HK-2 (cell line): ENCODE measurements at regions not wholly inside any gene's neighbourhood (a gene's known extent, or its start where the extent isn't known, plus 50 kb on each side); places are given as distances from the start of the nearest gene placed in this dataset.
"Not testable (repeated sequence)": the region's sequence is repeated elsewhere in the genome, so short reads cannot be mapped to it uniquely, and the experiment has no call there.

Experiments
- DNase-seq: peaks from one replicate; pipeline ENCODE4 v3.0.0-alpha.2; 2018; ENCODE audit not compliant: unreplicated experiment

DNA sequence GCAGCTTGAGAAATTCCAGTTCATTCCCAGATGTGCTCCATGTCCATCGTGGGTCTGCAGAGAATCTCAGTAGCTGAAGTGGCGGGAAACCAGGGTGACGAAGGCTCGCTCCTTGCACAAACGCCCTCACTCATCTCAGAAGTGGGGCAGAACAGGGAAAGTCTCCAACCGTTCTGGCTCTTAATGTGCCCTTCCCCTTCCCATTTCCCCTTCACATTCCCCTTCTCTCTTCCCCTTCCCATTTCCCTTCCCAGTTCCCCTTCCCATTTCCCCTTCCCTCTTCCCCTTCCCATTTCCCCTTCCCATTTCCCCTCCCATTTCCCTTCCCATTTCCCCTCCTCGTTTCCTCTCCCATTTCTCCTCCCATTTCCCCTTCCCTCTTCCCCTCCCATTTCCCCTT is 108.5 kb downstream of the OLFM1 start:
- not testable (repeated sequence) for DNase-seq

DNA sequence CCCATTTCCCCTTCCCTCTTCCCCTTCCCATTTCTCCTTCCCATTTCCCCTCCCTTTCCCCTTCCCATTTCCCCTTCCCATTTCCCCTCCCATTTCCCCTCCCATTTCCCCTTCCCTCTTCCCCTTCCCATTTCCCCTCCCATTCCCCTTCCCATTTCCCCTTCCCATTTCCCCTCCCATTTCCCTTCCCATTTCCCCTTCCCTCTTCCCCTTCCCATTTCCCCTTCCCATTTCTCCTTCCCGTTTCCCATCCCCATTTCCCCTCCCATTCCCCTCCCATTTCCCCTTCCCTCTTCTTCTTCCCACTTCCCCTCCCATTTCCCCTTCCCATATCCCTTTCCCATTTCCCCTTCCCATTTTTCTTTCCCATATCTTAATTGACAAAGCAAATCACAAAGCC is 109.0 kb downstream of the OLFM1 start:
- no peak for DNase-seq

DNA sequence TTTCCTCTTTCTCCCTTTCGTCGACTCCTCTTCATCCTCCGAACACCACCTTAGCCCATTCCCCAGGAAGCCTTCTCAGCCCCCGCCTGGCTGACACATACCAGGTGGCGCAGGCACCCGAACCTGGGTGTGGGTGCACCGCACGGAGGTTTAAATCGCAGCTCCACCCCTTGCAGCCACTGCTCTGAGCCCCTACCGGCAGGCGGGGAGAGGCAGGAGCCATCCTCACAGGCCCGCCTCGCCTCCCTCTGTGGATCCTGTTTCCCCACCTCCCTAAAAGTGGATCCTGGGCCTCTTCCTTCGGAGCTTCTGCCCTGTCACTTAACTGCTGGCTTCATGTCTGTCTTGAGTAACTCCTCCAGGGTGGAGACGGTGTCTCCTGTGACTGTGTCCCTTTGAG is 110.7 kb downstream of the OLFM1 start:
- DNase-seq, result no peak

DNA sequence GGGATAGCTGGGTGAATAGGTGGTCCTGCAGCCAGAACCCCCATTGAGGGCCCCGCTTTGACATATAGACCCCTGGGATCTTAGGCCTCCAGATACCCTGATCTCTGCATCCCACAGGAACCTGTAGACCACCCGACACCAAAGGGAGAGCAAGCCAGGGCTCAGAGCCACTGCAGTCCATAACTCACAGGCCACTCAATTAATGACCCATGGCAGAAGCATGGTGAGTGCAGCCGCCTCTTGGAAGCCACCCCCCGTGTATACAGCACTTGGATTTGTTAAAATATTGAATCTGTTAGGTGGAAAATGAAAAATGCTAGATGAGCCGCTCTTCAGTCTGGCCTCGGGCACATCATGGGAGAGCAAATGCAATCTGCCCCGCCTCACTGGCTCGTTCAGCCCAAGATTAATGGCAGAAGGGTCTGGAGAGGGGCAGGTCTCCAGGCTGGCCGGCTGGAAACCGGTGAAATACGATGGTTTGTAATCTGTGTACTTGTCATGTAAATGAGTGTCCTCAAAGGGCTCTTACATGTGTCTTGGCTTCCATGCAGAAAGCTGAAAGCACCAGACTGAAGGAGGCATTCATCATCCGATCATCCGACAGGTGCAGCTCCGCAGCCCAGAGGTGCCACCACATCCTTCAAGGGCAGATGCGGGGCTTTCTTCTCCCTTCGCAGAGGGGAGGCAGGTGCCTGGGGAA is 111.3 kb downstream of the OLFM1 start:
- no peak for DNase-seq

DNA sequence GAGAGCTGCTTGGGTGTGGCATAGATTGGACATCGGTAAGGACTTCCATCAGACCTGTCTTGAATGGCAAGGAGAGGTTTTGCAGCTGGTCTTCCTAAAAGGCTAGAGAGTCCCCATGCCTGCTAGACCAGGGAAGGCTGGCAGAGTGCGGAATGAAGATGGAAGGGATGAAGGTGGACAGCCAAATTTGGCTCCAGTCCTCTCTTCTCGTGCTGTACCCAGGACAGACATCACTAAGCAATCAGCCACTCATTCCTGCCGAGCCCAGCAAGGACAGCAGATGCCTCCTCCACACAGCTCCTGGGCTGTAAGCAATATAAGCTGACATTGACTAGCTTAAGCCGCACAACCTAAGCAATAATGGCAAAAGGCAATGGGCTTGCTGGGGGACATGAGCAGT is 112.0 kb downstream of the OLFM1 start:
- no peak for DNase-seq

DNA sequence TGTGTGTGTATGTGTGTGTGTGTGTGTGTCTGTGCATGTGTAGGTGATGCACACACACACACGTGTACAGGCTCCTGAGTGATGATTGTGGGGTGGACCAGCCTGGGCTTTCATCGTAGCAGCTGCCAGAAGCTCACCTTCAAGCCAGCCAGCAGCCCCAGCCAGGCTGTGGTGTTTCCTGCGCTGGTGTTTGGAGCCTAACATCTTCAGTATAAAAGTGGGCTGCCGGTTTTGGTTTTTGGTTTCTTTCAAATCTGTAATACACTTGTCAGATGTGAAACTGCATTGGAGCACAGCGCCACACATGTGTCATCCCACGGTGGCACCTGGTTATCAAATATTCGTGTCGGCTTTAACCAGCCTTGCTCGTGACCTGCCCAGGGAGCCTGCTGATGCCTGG is 114.2 kb downstream of the OLFM1 start:
- DNase-seq, result no peak

DNA sequence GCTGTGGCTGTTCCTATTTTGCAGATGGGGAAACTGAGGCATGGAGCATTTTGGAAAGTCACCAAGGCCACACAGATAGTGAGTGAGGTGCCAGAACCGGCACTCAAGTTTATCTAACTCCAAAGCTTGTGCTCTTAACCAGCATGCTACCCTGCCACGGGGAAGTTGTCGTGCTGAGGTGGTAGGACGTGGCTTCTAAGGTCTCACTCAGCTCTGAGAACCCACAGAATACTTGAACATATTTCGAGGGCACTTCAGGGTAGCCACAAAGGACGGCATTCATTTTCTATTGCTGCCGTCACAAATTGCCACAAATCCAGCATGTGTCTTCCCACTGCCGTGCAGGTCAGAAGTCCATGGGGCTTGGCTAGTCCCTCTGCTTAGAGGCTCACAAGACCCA is 116.7 kb downstream of the OLFM1 start:
- no peak for DNase-seq

DNA sequence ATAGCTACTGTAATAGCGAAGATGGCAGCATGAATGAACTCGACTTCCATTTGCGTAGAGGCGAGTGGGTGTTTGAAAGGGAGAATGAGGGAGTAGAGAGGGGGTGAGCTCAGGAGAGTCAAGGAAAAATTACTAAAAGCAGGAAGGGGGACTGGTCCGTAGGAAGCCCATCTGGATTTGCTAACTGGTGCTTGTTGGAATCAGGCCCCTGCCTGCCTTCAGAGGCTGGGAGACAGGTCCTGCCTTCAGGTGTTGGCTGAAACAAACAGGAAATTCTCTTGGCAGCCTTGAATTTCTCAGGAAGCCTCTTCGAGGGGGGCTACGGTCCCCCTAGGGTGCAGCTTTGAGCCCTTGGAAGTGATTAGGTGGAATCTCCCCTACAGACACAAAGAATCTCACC is 121.7 kb downstream of the OLFM1 start:
- DNase-seq, result no peak

DNA sequence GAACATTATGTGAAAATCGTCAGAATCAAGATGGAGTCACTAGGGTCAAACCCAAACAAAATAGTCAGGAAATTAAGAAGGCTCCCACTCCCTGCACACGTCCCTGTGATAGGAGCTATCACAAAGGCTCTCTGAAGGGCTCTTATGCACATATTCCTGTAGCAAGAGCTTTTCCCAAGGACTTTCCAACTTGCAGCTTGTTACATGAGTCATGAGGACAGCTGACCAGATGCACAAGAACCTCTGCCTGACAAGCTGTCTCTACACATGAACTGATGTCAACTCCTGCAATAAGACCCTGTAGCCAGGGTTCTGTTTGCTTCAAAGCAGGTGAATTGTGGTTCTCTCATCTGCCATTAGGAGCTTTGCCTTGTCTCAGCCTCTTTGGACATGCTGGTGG is 122.4 kb downstream of the OLFM1 start:
- DNase-seq, result no peak

DNA sequence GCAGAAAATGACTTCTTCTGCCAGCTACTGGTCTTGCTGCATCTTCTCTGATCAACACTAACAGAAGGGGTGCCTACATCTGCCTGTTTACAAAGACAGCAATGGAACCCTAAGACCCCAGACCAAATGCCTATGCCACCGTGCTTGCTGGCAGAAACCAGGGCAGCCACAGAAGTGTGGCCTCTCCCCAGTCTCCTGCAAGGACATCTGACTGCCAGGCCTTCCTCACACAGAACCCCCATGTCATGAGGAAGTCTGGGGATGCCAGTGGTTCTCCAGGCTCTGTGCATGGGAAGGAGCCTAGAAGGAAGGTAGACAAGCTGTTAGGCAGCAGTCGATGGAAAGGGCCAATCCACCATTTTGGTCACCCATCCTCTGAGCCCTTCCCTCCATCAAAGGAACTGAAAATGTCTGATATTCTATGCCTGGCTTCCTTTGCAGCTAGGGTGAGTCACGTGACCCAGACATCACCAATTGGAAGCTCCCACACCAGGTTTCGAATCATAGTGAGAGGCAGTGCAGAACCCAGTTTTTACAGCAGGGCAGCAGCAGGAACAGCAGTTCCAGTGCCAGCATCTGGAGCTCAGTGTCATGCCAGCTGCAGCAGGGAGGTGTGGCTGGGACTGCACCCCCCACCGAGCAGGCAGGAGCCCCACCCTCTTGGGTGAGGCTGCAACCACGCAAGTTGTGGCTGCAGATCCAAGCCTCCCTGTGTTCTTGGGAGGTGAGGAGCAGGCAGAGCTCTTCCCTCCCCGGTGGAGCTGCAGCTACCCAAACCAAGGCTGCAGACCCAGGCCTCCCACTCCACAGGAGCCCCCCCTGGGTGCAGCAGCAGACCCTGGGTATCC is 123.4 kb downstream of the OLFM1 start:
- no peak for DNase-seq

DNA sequence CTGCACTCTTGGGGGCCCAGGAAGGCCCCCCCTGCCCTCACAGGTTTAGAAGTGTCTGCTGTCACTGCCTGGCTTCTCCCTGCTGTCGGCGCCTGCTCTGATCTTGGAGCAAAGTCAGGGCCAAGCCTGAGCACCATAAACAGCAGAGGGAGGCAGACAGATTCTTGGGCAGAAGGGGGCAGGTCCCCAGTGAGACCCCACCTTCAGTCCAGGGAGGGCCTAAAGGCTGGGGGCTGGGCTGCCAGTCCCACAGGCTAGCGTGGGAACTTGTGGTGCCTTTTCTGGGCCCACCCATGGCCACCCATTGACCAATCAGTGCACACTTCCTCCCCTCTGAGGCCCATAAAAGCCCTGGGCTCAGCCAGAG is 124.0 kb downstream of the OLFM1 start:
- no peak for DNase-seq

DNA sequence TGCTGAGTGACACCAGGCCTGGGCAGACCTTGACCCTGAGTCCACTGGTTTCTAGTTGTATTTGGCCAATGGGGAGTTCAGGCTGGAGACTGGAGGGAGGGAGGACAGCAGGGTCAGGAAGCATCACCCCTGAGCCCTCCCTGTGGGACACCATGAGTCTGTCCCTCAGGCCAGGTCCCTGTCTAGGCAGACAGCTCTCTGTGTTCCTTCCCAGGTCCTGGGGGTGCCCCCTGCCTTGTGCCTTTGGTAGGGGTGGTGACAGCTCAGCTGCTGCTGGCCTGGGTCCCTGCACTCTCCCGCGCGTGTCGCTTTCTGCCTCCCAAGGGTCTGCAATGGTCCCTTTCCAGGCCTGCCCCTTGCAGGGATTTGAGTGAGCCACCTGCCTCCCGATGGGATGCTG is 125.5 kb downstream of the OLFM1 start:
- no peak for DNase-seq

DNA sequence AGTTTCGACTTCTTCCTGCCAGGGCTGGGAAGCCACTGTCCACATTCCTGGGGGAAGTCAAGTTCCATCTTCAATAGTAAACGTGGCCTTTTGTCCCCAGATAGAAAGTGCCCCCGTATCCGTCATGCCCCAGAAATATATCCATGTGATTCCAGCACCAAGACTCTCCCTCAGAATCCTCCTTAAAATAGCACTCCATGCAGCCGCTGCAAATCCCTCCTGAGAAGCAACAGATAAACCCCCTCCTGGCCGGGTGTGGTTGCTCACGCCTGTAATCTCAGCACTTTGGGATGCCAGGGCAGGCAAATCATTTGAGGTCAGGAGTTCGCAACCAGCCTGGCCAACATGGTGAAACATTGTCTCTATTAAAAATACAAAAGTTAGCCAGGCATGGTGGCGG is 126.1 kb downstream of the OLFM1 start:
- DNase-seq, result no peak

DNA sequence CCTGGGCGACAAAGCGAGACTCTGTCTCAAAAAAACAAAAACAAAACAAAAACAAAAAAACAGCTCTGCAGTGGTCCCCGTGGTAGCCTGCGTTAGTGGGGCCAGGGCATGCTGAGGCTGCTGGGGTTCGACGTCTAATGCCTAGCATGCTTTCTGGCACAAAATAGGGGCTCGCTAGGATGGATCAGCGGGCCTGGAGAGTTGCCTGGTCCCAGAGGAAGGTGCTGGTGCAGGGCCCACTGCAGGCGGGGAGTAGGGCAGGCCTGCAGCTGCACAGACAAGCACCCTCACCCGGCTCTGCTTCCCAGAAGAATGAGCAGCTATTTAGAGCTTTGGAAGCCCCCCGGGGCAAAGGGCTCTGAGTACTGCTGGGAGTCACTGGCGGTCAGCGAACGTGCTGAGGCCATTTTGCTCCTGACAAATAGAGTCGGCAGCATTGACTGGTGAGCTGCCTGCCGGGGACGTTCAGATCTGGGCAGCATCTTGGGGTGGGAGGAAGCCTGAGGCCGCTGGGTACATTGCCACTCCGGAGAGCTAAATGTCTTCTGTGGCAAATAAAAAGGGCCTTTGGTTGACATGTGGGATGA is 126.7 kb downstream of the OLFM1 start:
- DNase-seq, result no peak

DNA sequence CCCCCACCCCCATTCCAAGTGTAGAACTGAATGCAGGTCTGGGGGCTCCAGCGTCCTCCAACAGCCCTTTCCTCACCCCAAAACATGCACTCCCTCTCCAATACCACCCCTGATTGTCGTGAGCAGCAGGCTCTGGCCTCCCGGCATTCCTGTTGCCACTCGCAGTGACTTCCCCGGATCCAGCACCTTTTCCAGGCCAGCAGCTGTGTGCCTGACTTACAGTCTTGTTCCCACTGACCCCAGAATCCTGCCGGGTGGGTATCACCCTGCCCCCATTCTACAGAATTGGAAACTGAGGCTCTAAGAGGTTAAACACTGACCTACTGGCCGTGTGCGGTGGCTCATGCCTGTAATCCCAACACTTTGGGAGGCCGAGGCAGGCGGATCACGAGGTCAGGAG is 127.2 kb downstream of the OLFM1 start:
- DNase-seq, result no peak

DNA sequence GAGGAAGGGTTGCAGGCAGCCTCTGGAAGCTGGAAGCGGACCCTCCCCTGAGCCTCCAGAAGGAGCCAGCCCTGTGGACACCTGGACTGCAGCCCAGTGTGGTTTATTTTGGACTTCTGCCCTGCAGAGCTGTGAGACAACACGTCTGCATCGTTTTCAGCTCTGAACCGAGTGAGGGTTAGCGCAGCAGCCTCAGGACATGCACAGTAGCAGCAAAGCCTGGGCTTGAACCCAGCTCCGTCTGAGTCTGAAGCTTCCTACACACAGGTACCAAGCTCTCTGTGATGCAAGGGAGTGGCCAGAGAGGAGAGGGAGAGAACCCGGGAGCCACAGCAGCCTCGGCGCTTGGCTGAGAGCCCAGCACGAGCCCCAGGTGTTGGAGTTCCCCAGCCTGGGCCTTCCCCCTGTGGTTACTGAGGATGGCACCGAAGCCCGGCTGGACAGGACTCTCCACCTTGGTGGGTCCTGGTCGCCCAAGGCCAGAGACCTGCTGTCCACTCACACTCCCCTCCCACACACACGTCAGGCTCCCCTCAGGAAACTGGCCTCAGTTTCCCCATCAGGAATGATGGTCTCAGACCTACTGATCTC is 128.2 kb downstream of the OLFM1 start:
- no peak for DNase-seq

DNA sequence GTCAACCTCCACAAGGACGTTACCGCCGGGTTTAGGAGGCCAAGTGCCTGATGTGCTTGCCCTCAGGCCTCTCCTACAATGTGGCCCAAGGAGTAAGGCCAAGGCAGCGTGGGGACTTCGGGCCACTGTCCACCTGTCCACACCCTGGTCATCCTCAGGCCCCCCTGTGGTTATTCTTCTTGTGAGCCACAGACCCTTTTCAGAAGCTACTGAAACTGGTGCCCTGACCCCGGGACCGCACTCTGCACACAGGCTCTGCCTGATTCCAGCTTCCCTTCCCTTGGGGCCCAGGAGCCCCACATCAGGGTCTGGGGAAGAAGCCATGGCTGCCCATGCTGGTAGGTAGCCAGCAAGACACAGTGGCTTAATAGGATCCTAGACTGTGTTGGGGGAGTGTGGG is 128.8 kb downstream of the OLFM1 start:
- DNase-seq, result no peak

DNA sequence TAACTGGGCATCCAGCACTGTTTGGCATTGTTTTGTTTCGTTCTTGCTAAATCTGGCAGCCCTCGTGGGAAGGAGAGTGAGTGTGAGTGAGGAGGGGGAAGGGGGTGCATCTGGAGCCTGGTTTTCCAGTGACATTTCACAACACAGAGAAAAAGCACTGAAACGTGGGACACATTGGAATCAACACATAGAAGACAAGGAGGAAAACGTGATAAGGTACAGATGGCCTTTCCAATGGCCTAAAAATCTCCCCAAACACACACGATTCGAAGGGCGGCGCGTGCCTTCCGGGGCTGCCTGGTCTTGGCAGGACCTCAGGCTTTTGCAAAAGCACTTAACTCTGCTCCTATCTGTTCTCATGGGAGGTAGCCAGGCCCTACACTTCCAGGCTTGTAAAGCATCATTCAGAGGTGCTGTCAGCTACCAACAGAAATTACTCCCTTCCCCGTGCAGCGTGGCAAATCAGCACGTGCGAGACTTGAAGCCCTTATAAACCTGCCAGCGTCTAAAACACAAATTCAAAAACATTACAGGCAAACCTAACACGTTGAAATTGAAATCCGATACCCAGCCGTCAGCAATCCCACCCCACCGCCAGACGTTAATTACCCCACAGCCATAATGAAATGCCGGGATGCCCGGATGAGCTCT is 129.4 kb downstream of the OLFM1 start:
- no peak for DNase-seq

DNA sequence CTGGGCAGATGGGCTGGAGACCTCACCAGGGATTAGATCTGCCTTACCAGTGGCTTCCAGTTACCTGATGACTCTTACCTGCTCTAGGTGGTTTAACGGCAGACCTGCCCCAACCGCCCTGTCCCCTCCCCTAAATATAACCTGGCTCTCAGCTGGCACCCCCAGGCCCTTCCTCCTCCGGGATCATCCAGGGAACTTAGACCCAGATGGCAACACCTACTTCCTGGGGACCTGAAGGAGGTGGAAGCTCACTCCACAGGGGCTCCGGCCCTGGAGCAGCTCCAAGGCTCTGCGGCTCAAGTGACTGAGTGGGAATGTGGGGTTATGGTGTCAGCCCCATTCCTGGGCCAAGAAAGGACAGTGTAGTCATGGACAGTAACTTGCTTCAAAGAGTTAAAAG is 130.4 kb downstream of the OLFM1 start:
- no peak for DNase-seq

DNA sequence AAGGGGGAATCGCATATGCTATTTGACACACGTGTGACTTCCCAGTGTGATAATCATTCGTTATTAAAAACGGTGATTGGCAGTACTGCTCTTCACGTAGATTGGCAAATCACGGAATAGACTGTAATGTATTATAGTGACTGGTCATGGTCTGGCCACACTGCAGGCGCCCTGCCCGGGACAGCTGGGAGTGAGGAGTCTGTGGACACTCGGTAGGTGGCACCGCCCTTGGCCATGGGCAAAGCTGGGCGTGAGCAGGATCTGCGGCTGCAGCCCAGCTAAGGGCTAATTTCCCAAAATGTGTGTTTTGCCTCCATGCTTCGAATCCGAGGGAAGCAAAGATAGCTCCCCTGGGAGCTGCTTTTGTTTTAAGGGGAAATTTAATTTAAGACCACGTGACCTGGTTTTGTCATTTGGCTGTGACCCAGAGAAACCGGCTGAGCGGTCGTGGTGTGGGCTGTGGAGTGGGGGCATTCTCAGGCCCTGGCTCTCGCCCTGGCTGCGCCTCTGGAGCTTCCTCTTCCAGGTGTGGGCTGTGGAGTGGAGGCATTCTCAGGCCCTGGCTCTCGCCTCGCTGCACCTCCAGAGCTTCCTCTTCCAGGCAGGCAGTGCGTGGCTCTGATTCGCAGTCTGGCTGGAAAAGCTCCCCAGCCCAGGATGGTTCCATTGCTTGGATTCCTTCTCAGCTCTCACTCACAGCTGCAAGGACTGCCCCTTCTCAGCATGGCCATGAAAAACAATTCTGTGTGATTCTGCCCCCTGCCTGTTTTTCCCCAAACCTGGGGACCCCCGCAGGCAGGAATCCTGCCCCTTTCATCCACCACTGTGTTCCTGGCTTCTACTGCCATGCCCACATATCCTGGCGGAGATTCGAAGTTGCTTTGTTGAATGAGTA is 131.1 kb downstream of the OLFM1 start:
- DNase-seq, result no peak
